Erythroblast (primary cell): ENCODE measurements at regions not wholly inside any gene's neighbourhood (a gene's known extent, or its start where the extent isn't known, plus 50 kb on each side); places are given as distances from the start of the nearest gene placed in this dataset.

ENCODE experiments used
- GATA1 ChIP-seq: IDR thresholded peaks from 2 replicates; pipeline ENCODE4 v1.6.1; 2011; ENCODE audit warnings: low read depth, mild to moderate bottlenecking, control low read depth, low read length, moderate library complexity
- POLR2A ChIP-seq: IDR thresholded peaks from 2 replicates; pipeline ENCODE4 v1.6.1; 2011; ENCODE audit warnings: mild to moderate bottlenecking, low read length

GRCh38 chr3:147191795-147192385, 214.5 kb downstream of the ZIC4 start:
- TF ChIP-seq POLR2A (no peak), GATA1 (no peak)
